BE2C (cell line): ENCODE measurements at regions not wholly inside any gene's neighbourhood (a gene's known extent, or its start where the extent isn't known, plus 50 kb on each side); places are given as distances from the start of the nearest gene placed in this dataset.
"Not testable (repeated sequence)": the region's sequence is repeated elsewhere in the genome, so short reads cannot be mapped to it uniquely, and the experiment has no call there.

ENCODE experiments used
- DNase-seq: peaks from one replicate; pipeline ENCODE4 v3.0.0-alpha.2; 2020
- H3K27me3 ChIP-seq: fragments of 250-450 bp; sonication (Bioruptor Pico); 2 replicates; pipeline ENCODE4 v1.5.1; 2020; ENCODE audit warnings: mild to moderate bottlenecking
- H3K36me3 ChIP-seq: fragments of 250-450 bp; sonication (Bioruptor Pico); 2 replicates; pipeline ENCODE4 v1.5.1; 2020; ENCODE audit warnings: mild to moderate bottlenecking
- H3K4me1 ChIP-seq: fragments of 250-450 bp; sonication (Bioruptor Pico); 2 replicates; pipeline ENCODE4 v1.5.1; 2020
- H3K4me3 ChIP-seq: 2 replicates; pipeline ENCODE4 v1.5.1; 2011; ENCODE audit warnings: low read depth, low read length
- H3K9me3 ChIP-seq: fragments of 250-450 bp; sonication (Bioruptor Pico); 2 replicates; pipeline ENCODE4 v1.5.1; 2020
- CTCF ChIP-seq: IDR thresholded peaks from 2 replicates; pipeline ENCODE4 v1.5.1; 2012; ENCODE audit warnings: mild to moderate bottlenecking, low read depth, low read length

DNA sequence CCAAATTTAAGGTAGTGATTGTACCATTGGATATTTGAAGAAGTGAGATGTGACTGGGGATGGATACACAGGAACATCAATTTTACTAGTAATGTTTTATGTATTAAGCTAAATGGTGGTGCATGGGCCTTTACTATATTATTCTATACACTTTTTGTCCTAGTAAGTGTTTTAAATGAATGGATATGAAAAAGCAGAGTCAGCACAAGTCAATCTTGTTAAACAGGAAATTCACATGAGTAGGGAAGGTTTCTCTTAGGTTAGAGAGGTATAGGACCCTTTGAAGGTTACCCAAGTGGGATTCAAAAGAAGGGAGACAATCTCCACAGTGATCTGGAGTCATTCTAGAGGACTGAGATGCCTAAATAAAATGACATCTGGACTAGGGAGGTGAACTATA is 71.8 kb upstream of the NCKAP5 start:
- Histone ChIP-seq H3K4me1 (no peaks in the 10 kb centered on the region; the same call in 1 of the 2 replicates), H3K4me3 (no peak overlapping the region), H3K9me3 (no peaks in the 10 kb centered on the region), H3K36me3 (no peaks in the 10 kb centered on the region), H3K27me3 (no peaks in the 10 kb centered on the region)
- TF ChIP-seq CTCF: no peak
- no peak for DNase-seq

DNA sequence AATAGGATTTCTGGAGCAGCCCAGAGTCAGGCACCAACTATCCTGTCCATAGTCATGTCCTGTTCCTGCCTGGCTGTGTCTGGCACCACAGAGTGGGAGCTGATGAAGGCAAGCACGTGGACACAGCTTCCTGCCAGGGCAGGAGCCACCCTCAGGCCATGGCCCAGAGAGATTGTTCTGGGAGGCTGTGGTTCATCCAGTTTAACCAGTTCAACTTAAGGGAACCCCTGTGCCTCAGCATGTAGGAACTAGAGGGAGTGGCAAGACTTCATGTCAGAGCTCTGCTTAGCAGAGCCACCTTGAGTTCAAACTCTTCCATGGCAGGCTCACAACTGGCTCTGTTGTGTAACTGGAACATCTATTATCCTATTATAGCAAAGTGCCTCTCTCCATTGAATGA is 73.2 kb upstream of the NCKAP5 start:
- peak; percentile 16 for DNase-seq
- Histone ChIP-seq H3K4me3 (no peak overlapping the region), H3K36me3 (no peaks in the 10 kb centered on the region), H3K9me3 (no peaks in the 10 kb centered on the region), H3K4me1 (no peaks in the 10 kb centered on the region; the same call in 1 of the 2 replicates), H3K27me3 (no peaks in the 10 kb centered on the region)
- TF ChIP-seq CTCF: peak; percentile 34; the same call in 1 of the 2 replicates

GRCh38 chr2:133641942-133642725 is 73.9 kb upstream of the NCKAP5 start:
- H3K27me3 ChIP-seq: no peaks in the 10 kb centered on the region
- no peak for DNase-seq
- H3K4me1 ChIP-seq: no peaks in the 10 kb centered on the region; the same call in 1 of the 2 replicates
- H3K36me3 ChIP-seq: no peaks in the 10 kb centered on the region
- TF ChIP-seq CTCF: no peak
- no peaks in the 10 kb centered on the region for H3K9me3 ChIP-seq
- no peak overlapping the region for H3K4me3 ChIP-seq

DNA sequence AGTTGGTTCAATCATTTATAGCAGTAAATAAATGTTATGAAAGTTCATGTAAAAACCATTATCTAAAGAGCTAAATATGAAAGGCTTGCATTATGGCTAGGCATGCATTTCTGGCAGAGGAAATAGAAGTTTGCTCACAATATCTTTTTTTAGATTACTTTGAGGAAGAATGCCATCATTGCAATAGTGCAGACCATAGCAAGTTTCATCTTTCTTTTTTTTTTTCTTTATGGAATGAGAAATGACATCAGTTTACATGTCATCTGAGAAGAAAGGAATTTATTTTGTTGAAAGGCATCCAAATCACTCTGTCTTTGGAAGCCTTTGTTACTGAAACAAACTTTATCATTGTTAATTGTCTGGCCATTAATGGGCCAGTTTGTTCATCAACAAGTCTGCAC is 74.5 kb upstream of the NCKAP5 start:
- DNase-seq: no peak
- H3K4me3 ChIP-seq: no peak overlapping the region
- no peaks in the 10 kb centered on the region for H3K36me3 ChIP-seq
- no peak for TF ChIP-seq CTCF
- no peaks in the 10 kb centered on the region; the same call in 1 of the 2 replicates for H3K4me1 ChIP-seq
- H3K9me3 ChIP-seq: no peaks in the 10 kb centered on the region
- H3K27me3 ChIP-seq: no peaks in the 10 kb centered on the region

DNA sequence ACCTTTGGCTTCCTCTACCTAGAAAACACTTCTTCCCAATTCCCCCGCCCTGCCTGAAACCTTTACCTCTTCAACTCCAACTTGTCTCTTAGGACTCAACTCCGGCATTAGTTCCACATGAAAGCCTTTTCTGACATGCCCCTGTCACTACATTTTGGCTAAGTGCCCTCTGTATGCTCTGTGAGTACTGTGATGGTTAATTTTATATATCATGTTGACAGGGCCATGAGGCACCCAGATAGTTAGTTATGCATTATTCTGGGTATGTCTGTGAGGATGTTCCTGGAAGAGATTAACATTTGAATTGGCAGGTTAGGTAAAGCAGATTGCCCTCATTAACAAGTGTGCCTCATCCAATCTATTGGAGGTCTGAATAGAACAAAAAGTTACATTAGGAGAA is 75.6 kb upstream of the NCKAP5 start:
- H3K4me1 ChIP-seq: no peaks in the 10 kb centered on the region; the same call in 1 of the 2 replicates
- no peaks in the 10 kb centered on the region for H3K36me3 ChIP-seq
- no peak for TF ChIP-seq CTCF
- H3K27me3 ChIP-seq: no peaks in the 10 kb centered on the region
- H3K4me3 ChIP-seq: no peak overlapping the region
- DNase-seq: no peak
- no peaks in the 10 kb centered on the region for H3K9me3 ChIP-seq

- no peak for DNase-seq
- no peaks in the 10 kb centered on the region for H3K9me3 ChIP-seq
- H3K4me1 ChIP-seq: no peaks in the 10 kb centered on the region; the same call in 1 of the 2 replicates
- H3K36me3 ChIP-seq: no peaks in the 10 kb centered on the region
- no peak for TF ChIP-seq CTCF
- no peak overlapping the region for H3K4me3 ChIP-seq
- H3K27me3 ChIP-seq: no peaks in the 10 kb centered on the region
Measured at GRCh38 chr2:133644846-133645245, 76.6 kb upstream of the NCKAP5 start.

GRCh38 chr2:133647386-133647785 is 79.1 kb upstream of the NCKAP5 start:
- H3K4me1 ChIP-seq, H3K27me3 ChIP-seq, H3K36me3 ChIP-seq, H3K9me3 ChIP-seq, H3K4me3 ChIP-seq, DNase-seq: not testable (repeated sequence)
